Choroid plexus epithelial cell (primary cell): ENCODE measurements at regions not wholly inside any gene's neighbourhood (a gene's known extent, or its start where the extent isn't known, plus 50 kb on each side); places are given as distances from the start of the nearest gene placed in this dataset.

Experiments
- DNase-seq: peaks from one replicate; pipeline ENCODE4 v3.0.0-alpha.2; 2010; ENCODE audit warnings: low read depth
- H3K4me3 ChIP-seq: 2 replicates; pipeline ENCODE4 v1.5.1; 2011; ENCODE audit warnings: low read depth, mild to moderate bottlenecking, control low read depth, low read length, moderate library complexity
- TF ChIP-seq, protein P1 (sequence below): conservative IDR thresholded peaks from 2 replicates; pipeline ENCODE4 v1.5.1; 2011; ENCODE audit warnings: low read depth, mild to moderate bottlenecking, control low read depth, inconsistent platforms, low read length, moderate library complexity

DNA sequence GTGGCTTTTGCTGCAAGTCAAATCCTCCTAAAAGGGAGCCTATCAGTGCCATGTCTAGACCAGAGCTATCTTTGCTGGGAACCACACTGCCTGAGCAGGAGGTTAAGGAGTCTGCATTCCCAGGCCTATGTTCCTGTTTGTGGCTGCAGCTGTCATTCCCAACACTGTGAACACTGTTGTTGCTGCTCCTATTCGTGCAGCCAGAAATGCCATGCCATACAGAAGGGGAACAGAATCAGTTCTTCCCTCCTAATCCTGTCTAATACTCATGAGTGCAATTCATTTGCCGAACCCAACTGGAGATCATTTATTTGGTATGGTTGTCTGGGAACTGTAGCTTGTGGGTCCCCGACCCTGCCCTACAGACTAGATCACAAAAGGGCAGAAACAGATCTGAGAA, 406.5 kb upstream of the GJE1 start:
- TF ChIP-seq, protein P1, sequence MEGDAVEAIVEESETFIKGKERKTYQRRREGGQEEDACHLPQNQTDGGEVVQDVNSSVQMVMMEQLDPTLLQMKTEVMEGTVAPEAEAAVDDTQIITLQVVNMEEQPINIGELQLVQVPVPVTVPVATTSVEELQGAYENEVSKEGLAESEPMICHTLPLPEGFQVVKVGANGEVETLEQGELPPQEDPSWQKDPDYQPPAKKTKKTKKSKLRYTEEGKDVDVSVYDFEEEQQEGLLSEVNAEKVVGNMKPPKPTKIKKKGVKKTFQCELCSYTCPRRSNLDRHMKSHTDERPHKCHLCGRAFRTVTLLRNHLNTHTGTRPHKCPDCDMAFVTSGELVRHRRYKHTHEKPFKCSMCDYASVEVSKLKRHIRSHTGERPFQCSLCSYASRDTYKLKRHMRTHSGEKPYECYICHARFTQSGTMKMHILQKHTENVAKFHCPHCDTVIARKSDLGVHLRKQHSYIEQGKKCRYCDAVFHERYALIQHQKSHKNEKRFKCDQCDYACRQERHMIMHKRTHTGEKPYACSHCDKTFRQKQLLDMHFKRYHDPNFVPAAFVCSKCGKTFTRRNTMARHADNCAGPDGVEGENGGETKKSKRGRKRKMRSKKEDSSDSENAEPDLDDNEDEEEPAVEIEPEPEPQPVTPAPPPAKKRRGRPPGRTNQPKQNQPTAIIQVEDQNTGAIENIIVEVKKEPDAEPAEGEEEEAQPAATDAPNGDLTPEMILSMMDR: no peak
- DNase-seq: no peak
- no peak overlapping the region for H3K4me3 ChIP-seq

DNA sequence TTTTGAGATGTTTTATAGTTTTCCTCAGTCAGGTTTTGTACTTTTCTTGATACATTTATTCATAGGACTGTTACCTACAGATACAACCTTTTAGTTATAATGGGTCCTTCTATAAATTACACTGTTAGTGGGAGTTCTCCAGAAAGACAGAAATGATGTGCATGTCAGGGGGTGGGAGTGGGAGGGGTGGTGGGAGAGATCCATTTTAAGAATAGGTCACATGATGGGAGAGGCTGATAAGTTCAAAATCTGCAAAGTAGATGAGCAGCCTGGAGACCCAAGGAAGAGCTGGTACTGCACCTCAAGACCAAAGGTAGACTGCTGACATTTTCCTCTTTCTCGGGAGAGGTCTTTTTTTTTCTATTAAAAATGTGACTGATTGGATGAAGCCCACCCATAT, 408.0 kb upstream of the GJE1 start:
- no peak overlapping the region for H3K4me3 ChIP-seq
- DNase-seq: no peak
- TF ChIP-seq, protein P1: no peak

DNA sequence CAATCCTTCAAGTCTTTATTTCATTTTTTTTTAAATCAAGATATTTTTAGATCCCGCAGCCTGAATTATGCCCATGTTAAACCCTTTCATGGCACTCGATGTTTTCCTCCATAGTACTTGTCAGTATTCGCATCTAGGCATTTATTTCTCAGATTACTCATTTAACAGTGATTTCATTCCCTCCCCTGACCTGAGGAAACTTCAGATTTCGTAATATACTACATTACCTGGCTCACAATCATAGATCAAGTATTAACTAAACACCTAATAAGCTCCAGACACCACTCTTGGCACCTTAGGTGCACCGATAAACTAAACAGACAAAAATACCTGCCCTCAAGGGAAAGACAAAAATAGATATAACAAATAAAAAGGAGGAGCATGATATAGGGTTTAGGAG, 413.2 kb upstream of the GJE1 start:
- no peak for DNase-seq
- H3K4me3 ChIP-seq: no peak overlapping the region
- TF ChIP-seq, protein P1: no peak

DNA sequence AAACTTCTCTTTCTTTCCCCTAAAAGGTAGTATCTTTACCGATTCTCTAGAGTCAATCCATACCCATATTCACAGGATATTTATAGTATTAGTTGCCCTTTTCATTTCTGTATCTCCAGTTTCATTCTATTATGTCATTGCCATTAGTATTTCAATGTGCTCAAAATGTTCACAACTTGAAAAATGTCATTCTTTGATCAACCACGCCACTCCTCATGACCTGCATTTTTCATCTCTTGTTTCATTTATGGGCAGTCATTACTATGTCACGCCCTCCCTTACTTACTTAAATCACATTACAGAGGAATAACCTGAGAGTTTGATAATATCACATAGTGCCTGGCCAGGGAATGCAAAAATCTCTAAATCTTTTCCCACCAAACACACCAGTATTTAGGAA, 427.3 kb upstream of the GJE1 start:
- DNase-seq: no peak
- TF ChIP-seq, protein P1: no peak
- H3K4me3 ChIP-seq: no peak overlapping the region

DNA sequence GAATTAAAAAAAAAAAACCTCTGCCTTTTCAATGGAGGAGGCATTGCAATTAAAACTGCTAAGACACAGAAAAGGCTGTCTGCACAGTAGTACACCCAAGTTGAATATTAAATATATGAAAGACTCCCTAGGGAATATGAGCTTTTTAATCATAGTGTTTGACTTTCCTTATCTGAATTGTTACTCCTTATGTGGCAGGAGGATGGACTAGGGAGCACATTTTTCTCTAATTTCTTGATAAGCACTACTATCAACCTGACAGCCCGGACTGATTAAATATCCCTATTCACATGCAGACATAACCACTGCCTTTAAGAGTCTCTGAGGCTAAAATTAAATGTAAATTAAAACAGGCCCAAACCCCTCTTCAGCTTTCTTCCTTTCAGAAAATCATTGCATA, 428.6 kb upstream of the GJE1 start:
- no peak overlapping the region for H3K4me3 ChIP-seq
- no peak for DNase-seq
- TF ChIP-seq, protein P1: no peak

DNA sequence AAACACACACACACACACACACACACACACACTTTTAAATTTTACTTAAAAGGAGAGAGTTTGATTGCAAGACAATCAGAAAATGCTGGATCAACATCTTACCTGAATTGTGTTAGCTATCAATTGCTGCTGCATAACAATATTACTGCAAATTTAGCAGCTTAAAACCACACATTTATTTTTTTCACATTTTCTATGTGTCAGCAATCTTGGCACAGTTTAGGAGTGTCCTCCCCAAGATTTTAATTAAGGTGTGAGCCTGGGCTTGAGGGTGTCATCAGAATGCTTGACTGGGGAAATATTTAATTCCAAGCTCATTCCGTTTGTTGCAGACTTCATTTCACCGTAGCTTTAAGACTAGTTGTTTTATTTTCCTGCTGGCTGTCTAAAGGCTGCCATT, 431.0 kb upstream of the GJE1 start:
- no peak for DNase-seq
- H3K4me3 ChIP-seq: no peak overlapping the region
- TF ChIP-seq, protein P1: no peak

DNA sequence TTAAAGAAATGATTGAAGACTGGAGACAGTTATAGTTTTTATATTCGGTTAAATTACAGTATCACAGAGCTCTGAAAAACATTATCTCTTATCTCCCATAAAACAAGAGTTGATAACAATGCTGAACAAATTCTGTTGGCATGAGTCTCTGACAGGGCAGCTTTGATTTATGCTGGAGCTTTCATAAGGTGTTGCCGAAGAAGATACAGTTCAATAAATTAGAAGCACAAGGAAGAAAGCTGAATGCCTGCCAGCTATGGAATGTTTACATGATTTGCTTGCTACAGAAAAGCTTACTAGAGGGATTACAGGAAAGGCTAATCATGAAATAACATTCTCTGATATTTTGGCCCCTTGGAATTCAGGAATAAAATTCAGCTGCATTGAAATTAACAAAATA, 431.9 kb upstream of the GJE1 start:
- TF ChIP-seq, protein P1: no peak
- H3K4me3 ChIP-seq: no peak overlapping the region
- peak; percentile 14 for DNase-seq
